Caco-2 (cell line): ENCODE measurements at regions not wholly inside any gene's neighbourhood (a gene's known extent, or its start where the extent isn't known, plus 50 kb on each side); places are given as distances from the start of the nearest gene placed in this dataset.

Source experiments
- BruUV-seq: library from RNA; stranded (reverse); fragments of 400-500 nt; replicated peaks from 2 replicates; lab custom pipeline; 2021; lab: Mats Ljungman, UMichigan
- CTCF ChIA-PET: fragments of 300-600 bp; sonication (Branson Sonifier 250); formaldehyde crosslinking; loops from one replicate; lab custom pipeline; 2022; ENCODE audit warnings: antibody characterized with exemption; lab: Charles Lee
- POLR2A ChIA-PET: fragments of 300-600 bp; sonication (Branson Sonifier 250); formaldehyde crosslinking; loops from one replicate; lab custom pipeline; 2022; ENCODE audit warnings: antibody characterized with exemption; lab: Charles Lee
- DNase-seq, 2 experiments: peaks; one replicate each; pipeline versions ENCODE4 v3.0.0 to v3.0.0-alpha.2; 2020 to 2022
- H3K27me3 ChIP-seq: replicated peaks from 2 replicates; pipeline ENCODE4 v1.6.0; 2011; ENCODE audit warnings: low read length; ENCODE audit not compliant: control insufficient read depth, insufficient read depth
- H3K36me3 ChIP-seq: 2 replicates; pipeline ENCODE4 v1.5.1; 2011; ENCODE audit warnings: low read length; ENCODE audit not compliant: control insufficient read depth, insufficient read depth
- H3K4me1 ChIP-seq: fragments of 250-450 bp; sonication (Bioruptor Pico); 2 replicates; pipeline ENCODE4 v1.5.1; 2020; ENCODE audit warnings: mild to moderate bottlenecking
- H3K4me3 ChIP-seq: 2 replicates; pipeline ENCODE4 v1.5.1; 2011; ENCODE audit warnings: low read depth, mild to moderate bottlenecking, control low read depth, low read length
- H3K9me3 ChIP-seq: fragments of 250-450 bp; sonication (Bioruptor Pico); 2 replicates; pipeline ENCODE4 v1.5.1; 2020; ENCODE audit warnings: mild to moderate bottlenecking, moderate library complexity
- H3K27ac Mint-ChIP-seq: one replicate; pipeline ENCODE4 v1.8.0; 2022; ENCODE audit warnings: mixed read lengths; ENCODE audit not compliant: unreplicated experiment
- H3K27me3 Mint-ChIP-seq: one replicate; pipeline ENCODE4 v1.8.0; 2022; ENCODE audit warnings: mixed read lengths; ENCODE audit not compliant: insufficient read depth, unreplicated experiment
- H3K36me3 Mint-ChIP-seq: one replicate; pipeline ENCODE4 v1.8.0; 2022; ENCODE audit warnings: mild to moderate bottlenecking, mixed read lengths; ENCODE audit not compliant: insufficient read depth, unreplicated experiment
- H3K4me1 Mint-ChIP-seq: one replicate; pipeline ENCODE4 v1.8.0; 2022; ENCODE audit warnings: low read depth, mixed read lengths; ENCODE audit not compliant: unreplicated experiment
- H3K4me3 Mint-ChIP-seq: one replicate; pipeline ENCODE4 v1.8.0; 2022; ENCODE audit warnings: mild to moderate bottlenecking, moderate library complexity, mixed read lengths; ENCODE audit not compliant: unreplicated experiment
- H3K9me3 Mint-ChIP-seq: one replicate; pipeline ENCODE4 v1.8.0; 2022; ENCODE audit warnings: mixed read lengths; ENCODE audit not compliant: unreplicated experiment
- intact Hi-C: fragments of 100-400 bp; cut with micrococcal nuclease; formaldehyde crosslinking; loops from one replicate; pipeline ENCODE4 v1.10.0; 2022; ENCODE audit not compliant: unreplicated experiment
- TF ChIP-seq, protein P1 (sequence below), 2 experiments: fragments of 200-600 bp in 1 of 2; IDR thresholded peaks; 1 replicate in 1 of 2; 2 replicates in 1 of 2; pipeline versions ENCODE4 v1.5.1 to v1.8.0; 2011 to 2022; ENCODE audit warnings: antibody characterized with exemption in 1 of 2, control low read depth in 1 of 2, inconsistent platforms in 1 of 2, low read depth in 1 of 2, low read length in 1 of 2, mild to moderate bottlenecking in 1 of 2, moderate library complexity in 1 of 2; ENCODE audit not compliant: insufficient read depth in 1 of 2, severe bottlenecking in 1 of 2, unreplicated experiment in 1 of 2

DNA sequence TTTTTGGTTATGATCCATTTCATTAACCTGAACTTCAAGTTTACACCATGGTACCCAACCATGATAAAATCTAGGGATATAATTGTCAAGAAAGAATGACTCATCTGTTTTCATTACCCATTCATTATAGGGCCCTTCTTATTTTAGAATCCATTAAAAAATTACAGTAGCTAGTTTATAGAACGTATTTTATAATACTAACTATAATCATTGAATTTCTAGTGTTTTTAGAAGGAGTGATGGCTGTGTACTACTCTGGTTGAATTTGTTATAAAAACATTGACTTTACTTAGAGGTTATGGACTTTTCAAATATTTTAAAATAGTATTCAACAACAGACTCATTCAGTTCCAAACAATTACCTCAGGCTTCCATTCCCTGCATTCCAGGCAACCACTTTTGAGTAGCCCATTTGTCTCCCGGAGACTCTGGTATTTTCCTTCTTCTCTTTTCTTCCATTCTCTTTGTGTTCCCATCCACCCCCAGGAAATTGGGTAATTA, 71.9 kb upstream of the KLF12 start:
- H3K4me3 Mint-ChIP-seq = no peak overlapping the region
- intact Hi-C loops = no loop called here
- ChIA-PET CTCF (no interaction called here), POLR2A (no interaction called here)
- Histone ChIP-seq H3K4me3 (no peak overlapping the region), H3K9me3 (no peaks in the 10 kb centered on the region), H3K27me3 (no peaks in the 10 kb centered on the region), H3K4me1 (no peaks in the 10 kb centered on the region), H3K36me3 (no peaks in the 10 kb centered on the region)
- no peak for DNase-seq
- TF ChIP-seq, protein P1, sequence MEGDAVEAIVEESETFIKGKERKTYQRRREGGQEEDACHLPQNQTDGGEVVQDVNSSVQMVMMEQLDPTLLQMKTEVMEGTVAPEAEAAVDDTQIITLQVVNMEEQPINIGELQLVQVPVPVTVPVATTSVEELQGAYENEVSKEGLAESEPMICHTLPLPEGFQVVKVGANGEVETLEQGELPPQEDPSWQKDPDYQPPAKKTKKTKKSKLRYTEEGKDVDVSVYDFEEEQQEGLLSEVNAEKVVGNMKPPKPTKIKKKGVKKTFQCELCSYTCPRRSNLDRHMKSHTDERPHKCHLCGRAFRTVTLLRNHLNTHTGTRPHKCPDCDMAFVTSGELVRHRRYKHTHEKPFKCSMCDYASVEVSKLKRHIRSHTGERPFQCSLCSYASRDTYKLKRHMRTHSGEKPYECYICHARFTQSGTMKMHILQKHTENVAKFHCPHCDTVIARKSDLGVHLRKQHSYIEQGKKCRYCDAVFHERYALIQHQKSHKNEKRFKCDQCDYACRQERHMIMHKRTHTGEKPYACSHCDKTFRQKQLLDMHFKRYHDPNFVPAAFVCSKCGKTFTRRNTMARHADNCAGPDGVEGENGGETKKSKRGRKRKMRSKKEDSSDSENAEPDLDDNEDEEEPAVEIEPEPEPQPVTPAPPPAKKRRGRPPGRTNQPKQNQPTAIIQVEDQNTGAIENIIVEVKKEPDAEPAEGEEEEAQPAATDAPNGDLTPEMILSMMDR (IDR thresholded peaks at IDR 0.05; ENCODE audit: insufficient read depth in 1 of 2, low read depth in 1 of 2, low read length in 1 of 2, severe bottlenecking in 1 of 2, unreplicated experiment in 1 of 2) = no peak
- no peaks in the 10 kb centered on the region for H3K36me3 Mint-ChIP-seq
- H3K27me3 Mint-ChIP-seq = peaks cover 4% of the 10 kb centered on the region
- no peaks in the 10 kb centered on the region for H3K4me1 Mint-ChIP-seq
- H3K9me3 Mint-ChIP-seq = no peaks in the 10 kb centered on the region
- BruUV-seq = no TSS peak
- no peak overlapping the region for H3K27ac Mint-ChIP-seq

- H3K27ac Mint-ChIP-seq = no peak overlapping the region
- TF ChIP-seq, protein P1 (IDR thresholded peaks at IDR 0.05; ENCODE audit: insufficient read depth in 1 of 2, low read depth in 1 of 2, low read length in 1 of 2, severe bottlenecking in 1 of 2, unreplicated experiment in 1 of 2) = no peak
- H3K4me1 ChIP-seq = no peaks in the 10 kb centered on the region
- peaks cover 4% of the 10 kb centered on the region for H3K27me3 Mint-ChIP-seq
- BruUV-seq = no TSS peak
- H3K36me3 Mint-ChIP-seq = no peaks in the 10 kb centered on the region
- DNase-seq = no peak
- intact Hi-C loops = no loop called here
- no peaks in the 10 kb centered on the region for H3K9me3 ChIP-seq
- no peaks in the 10 kb centered on the region for H3K4me1 Mint-ChIP-seq
- no peak overlapping the region for H3K4me3 Mint-ChIP-seq
- H3K36me3 ChIP-seq = no peaks in the 10 kb centered on the region
- ChIA-PET CTCF (no interaction called here), POLR2A (no interaction called here)
- H3K27me3 ChIP-seq = no peaks in the 10 kb centered on the region
- no peaks in the 10 kb centered on the region for H3K9me3 Mint-ChIP-seq
- no peak overlapping the region for H3K4me3 ChIP-seq
These were observed 71.1 kb upstream of the KLF12 start for GRCh38 chr13:74205313-74205690.

- Mint-ChIP-seq H3K9me3 (no peaks in the 10 kb centered on the region), H3K27me3 (peaks cover 4% of the 10 kb centered on the region), H3K27ac (no peak overlapping the region), H3K36me3 (no peaks in the 10 kb centered on the region), H3K4me3 (no peak overlapping the region), H3K4me1 (no peaks in the 10 kb centered on the region)
- DNase-seq = no peak
- H3K4me1 ChIP-seq = no peaks in the 10 kb centered on the region
- no peaks in the 10 kb centered on the region for H3K36me3 ChIP-seq
- ChIA-PET POLR2A (no interaction called here), CTCF (no interaction called here)
- H3K9me3 ChIP-seq = no peaks in the 10 kb centered on the region
- no peak overlapping the region for H3K4me3 ChIP-seq
- H3K27me3 ChIP-seq = no peaks in the 10 kb centered on the region
- intact Hi-C loops = no loop called here
- BruUV-seq = no TSS peak
- TF ChIP-seq, protein P1 (IDR thresholded peaks at IDR 0.05; ENCODE audit: insufficient read depth in 1 of 2, low read depth in 1 of 2, low read length in 1 of 2, severe bottlenecking in 1 of 2, unreplicated experiment in 1 of 2) = no peak
These were observed 70.6 kb upstream of the KLF12 start for GRCh38 chr13:74204602-74205312.
